Prostate gland (tissue), 2 donors: ENCODE measurements at regions not wholly inside any gene's neighbourhood (a gene's known extent, or its start where the extent isn't known, plus 50 kb on each side); places are given as distances from the start of the nearest gene placed in this dataset.

Experiments
- POLR2A ChIP-seq: fragments of 450-650 bp; IDR thresholded peaks from one replicate; pipeline ENCODE4 v1.6.1; 2016; ENCODE audit warnings: antibody characterized with exemption, mild to moderate bottlenecking
- POLR2AphosphoS5 ChIP-seq: sonication (generic); formaldehyde crosslinking; IDR thresholded peaks from one replicate; pipeline ENCODE4 v1.6.1; 2017; ENCODE audit warnings: antibody characterized with exemption
- TF ChIP-seq, protein P1 (sequence below), 4 experiments: fragments of 200-600 bp in 2 of 4; fragments of 450-650 bp in 2 of 4; sonication (generic) in 2 of 4; IDR thresholded peaks; 1 replicate in 3 of 4; 2 replicates in 1 of 4; pipeline ENCODE4 v1.5.1; 2016 to 2019; ENCODE audit warnings: antibody characterized with exemption in 4 of 4, mild to moderate bottlenecking in 2 of 4, moderate library complexity in 2 of 4

DNA sequence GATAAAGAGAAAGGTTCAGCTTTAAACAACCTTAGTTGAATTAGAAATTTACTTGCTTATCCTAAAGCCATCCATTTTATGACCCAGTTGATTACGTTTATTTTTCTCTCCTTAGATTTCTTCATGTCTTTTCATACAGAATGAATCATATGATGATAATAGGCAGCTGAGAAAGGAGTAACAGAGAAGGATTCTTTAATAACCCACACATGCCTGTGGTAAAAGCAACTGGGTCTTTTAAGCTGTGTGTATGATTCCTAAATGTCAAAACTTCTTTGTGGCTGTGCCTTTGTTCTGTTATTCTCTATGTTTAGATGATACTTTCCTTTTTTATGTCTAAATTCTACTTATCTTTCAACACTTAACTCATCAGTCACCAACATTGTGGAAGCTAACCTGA lies 626.5 kb downstream of the NCAM2 start:
- TF ChIP-seq, protein P1, sequence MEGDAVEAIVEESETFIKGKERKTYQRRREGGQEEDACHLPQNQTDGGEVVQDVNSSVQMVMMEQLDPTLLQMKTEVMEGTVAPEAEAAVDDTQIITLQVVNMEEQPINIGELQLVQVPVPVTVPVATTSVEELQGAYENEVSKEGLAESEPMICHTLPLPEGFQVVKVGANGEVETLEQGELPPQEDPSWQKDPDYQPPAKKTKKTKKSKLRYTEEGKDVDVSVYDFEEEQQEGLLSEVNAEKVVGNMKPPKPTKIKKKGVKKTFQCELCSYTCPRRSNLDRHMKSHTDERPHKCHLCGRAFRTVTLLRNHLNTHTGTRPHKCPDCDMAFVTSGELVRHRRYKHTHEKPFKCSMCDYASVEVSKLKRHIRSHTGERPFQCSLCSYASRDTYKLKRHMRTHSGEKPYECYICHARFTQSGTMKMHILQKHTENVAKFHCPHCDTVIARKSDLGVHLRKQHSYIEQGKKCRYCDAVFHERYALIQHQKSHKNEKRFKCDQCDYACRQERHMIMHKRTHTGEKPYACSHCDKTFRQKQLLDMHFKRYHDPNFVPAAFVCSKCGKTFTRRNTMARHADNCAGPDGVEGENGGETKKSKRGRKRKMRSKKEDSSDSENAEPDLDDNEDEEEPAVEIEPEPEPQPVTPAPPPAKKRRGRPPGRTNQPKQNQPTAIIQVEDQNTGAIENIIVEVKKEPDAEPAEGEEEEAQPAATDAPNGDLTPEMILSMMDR (IDR thresholded peaks at IDR 0.05), result no peak
- TF ChIP-seq POLR2AphosphoS5, result no peak
- TF ChIP-seq POLR2A, result no peak
